Osteoblast (primary cell): ENCODE measurements at regions not wholly inside any gene's neighbourhood (a gene's known extent, or its start where the extent isn't known, plus 50 kb on each side); places are given as distances from the start of the nearest gene placed in this dataset.

Experiments
- DNase-seq: peaks from one replicate; pipeline ENCODE4 v3.0.0; 2011; ENCODE audit warnings: low spot score, mixed read lengths; ENCODE audit not compliant: insufficient read length; ENCODE audit errors: missing footprints
- H2AFZ ChIP-seq: 2 replicates; pipeline ENCODE4 v1.6.0; 2011; ENCODE audit warnings: mild to moderate bottlenecking, low read length
- H3K27ac ChIP-seq: 2 replicates; pipeline ENCODE4 v1.5.1; 2011; ENCODE audit warnings: mild to moderate bottlenecking, low read depth, low read length, moderate library complexity
- H3K27me3 ChIP-seq: 2 replicates; pipeline ENCODE4 v1.6.0; 2012; ENCODE audit warnings: mild to moderate bottlenecking, control low read depth, inconsistent platforms, low read length, moderate library complexity; ENCODE audit not compliant: insufficient read depth
- H3K36me3 ChIP-seq: 2 replicates; pipeline ENCODE4 v1.5.1; 2011; ENCODE audit warnings: mild to moderate bottlenecking, low read length, control low read depth, moderate library complexity; ENCODE audit not compliant: insufficient read depth
- H3K4me1 ChIP-seq: 2 replicates; pipeline ENCODE4 v1.5.1; 2011; ENCODE audit warnings: mild to moderate bottlenecking, low read length, control low read depth, moderate library complexity; ENCODE audit not compliant: insufficient read depth
- H3K4me2 ChIP-seq: 2 replicates; pipeline ENCODE4 v1.6.0; 2011; ENCODE audit warnings: mild to moderate bottlenecking, low read length; ENCODE audit not compliant: insufficient read depth
- H3K4me3 ChIP-seq: fragments of 200-600 bp; sonication (generic); 3 replicates; pipeline ENCODE4 v1.5.1; 2012; ENCODE audit warnings: mild to moderate bottlenecking, low read length, inconsistent platforms; ENCODE audit not compliant: insufficient read depth
- H3K79me2 ChIP-seq: 2 replicates; pipeline ENCODE4 v1.6.0; 2012; ENCODE audit warnings: mild to moderate bottlenecking, low read length, control low read depth, inconsistent platforms; ENCODE audit not compliant: insufficient read depth
- H3K9me3 ChIP-seq: 2 replicates; pipeline ENCODE4 v1.5.1; 2011; ENCODE audit warnings: low read depth, low read length, control low read depth
- H4K20me1 ChIP-seq: 2 replicates; pipeline ENCODE4 v1.6.0; 2012; ENCODE audit warnings: mild to moderate bottlenecking, low read length, control low read depth; ENCODE audit not compliant: insufficient read depth
- CTCF ChIP-seq: IDR thresholded peaks from 2 replicates; pipeline ENCODE4 v1.5.1; 2011; ENCODE audit warnings: mild to moderate bottlenecking, low read depth, low read length, moderate library complexity; ENCODE audit errors: extremely low read depth

GRCh38 chr4:20520901-20521300, 179.4 kb upstream of the PACRGL start:
- TF ChIP-seq CTCF, result no peak
- Histone ChIP-seq H3K36me3 (peaks cover 4% of the 10 kb centered on the region), H3K79me2 (no peaks in the 10 kb centered on the region), H3K27ac (peak overlapping the region; percentile 13), H2AFZ (no peak overlapping the region), H3K4me3 (no peak overlapping the region), H4K20me1 (no peaks in the 10 kb centered on the region), H3K9me3 (no peaks in the 10 kb centered on the region), H3K4me1 (peaks cover 9% of the 10 kb centered on the region), H3K4me2 (peak overlapping the region; percentile 0), H3K27me3 (no peaks in the 10 kb centered on the region)
- DNase-seq, result peak; percentile 90

- peaks cover 18% of the 10 kb centered on the region for H3K4me1 ChIP-seq
- H3K9me3 ChIP-seq, result no peaks in the 10 kb centered on the region
- H3K4me2 ChIP-seq, result no peak overlapping the region
- H3K27me3 ChIP-seq, result no peaks in the 10 kb centered on the region
- H3K4me3 ChIP-seq, result no peak overlapping the region
- no peak for TF ChIP-seq CTCF
- H2AFZ ChIP-seq, result no peak overlapping the region
- peaks cover 4% of the 10 kb centered on the region for H3K36me3 ChIP-seq
- H4K20me1 ChIP-seq, result no peaks in the 10 kb centered on the region
- peak overlapping the region; percentile 36 for H3K27ac ChIP-seq
- no peaks in the 10 kb centered on the region for H3K79me2 ChIP-seq
- DNase-seq, result no peak
These were observed 171.8 kb upstream of the PACRGL start for GRCh38 chr4:20528508-20528907.

- H3K79me2 ChIP-seq, result no peaks in the 10 kb centered on the region
- no peak for TF ChIP-seq CTCF
- no peak overlapping the region for H3K27ac ChIP-seq
- peaks cover 8% of the 10 kb centered on the region for H3K36me3 ChIP-seq
- H3K4me3 ChIP-seq, result no peak overlapping the region
- no peak overlapping the region for H3K4me2 ChIP-seq
- no peaks in the 10 kb centered on the region for H3K9me3 ChIP-seq
- no peak for DNase-seq
- H3K4me1 ChIP-seq, result peaks cover 18% of the 10 kb centered on the region
- H4K20me1 ChIP-seq, result no peaks in the 10 kb centered on the region
- no peak overlapping the region for H2AFZ ChIP-seq
- no peaks in the 10 kb centered on the region for H3K27me3 ChIP-seq
These were observed 170.6 kb upstream of the PACRGL start for GRCh38 chr4:20529691-20530090.

- Histone ChIP-seq H3K9me3 (no peaks in the 10 kb centered on the region), H3K4me3 (no peak overlapping the region), H3K79me2 (no peaks in the 10 kb centered on the region), H3K27ac (peak overlapping the region; percentile 64), H3K4me1 (peaks cover 18% of the 10 kb centered on the region), H3K4me2 (peak overlapping the region; percentile 27), H4K20me1 (no peaks in the 10 kb centered on the region), H3K36me3 (peaks cover 14% of the 10 kb centered on the region), H3K27me3 (no peaks in the 10 kb centered on the region), H2AFZ (no peak overlapping the region)
- no peak for TF ChIP-seq CTCF
- no peak for DNase-seq
These were observed 168.0 kb upstream of the PACRGL start for GRCh38 chr4:20532116-20532790.
